SK-N-MC (cell line): ENCODE measurements at regions not wholly inside any gene's neighbourhood (a gene's known extent, or its start where the extent isn't known, plus 50 kb on each side); places are given as distances from the start of the nearest gene placed in this dataset.
"Not testable (repeated sequence)": the region's sequence is repeated elsewhere in the genome, so short reads cannot be mapped to it uniquely, and the experiment has no call there.

Source experiments
- DNase-seq: peaks from one replicate; pipeline ENCODE4 v3.0.0-alpha.2; 2011; ENCODE audit warnings: low read depth, low spot score
- H3K27ac ChIP-seq: fragments of 200-600 bp; sonication (generic); 2 replicates; pipeline ENCODE4 v1.5.1; 2016; ENCODE audit warnings: mixed run types
- H3K36me3 ChIP-seq: fragments of 200-600 bp; sonication (generic); 2 replicates; pipeline ENCODE4 v1.6.1; 2017; ENCODE audit warnings: antibody characterized with exemption, low read length, mixed read lengths; ENCODE audit not compliant: insufficient read depth
- H3K4me3 ChIP-seq: fragments of 200-600 bp; sonication (generic); 2 replicates; pipeline ENCODE4 v1.5.1; 2016
- H3K9ac ChIP-seq: fragments of 200-600 bp; sonication (generic); 2 replicates; pipeline ENCODE4 v1.8.0; 2017; ENCODE audit warnings: mixed run types, mixed read lengths; ENCODE audit not compliant: insufficient read length
- H3K9me3 ChIP-seq: fragments of 200-600 bp; sonication (generic); 2 replicates; pipeline ENCODE4 v1.6.1; 2017; ENCODE audit warnings: low read depth, mild to moderate bottlenecking, antibody characterized with exemption, low read length, moderate library complexity, mixed read lengths
- EZH2 ChIP-seq: fragments of 200-600 bp; sonication (generic); IDR thresholded peaks from one replicate; pipeline ENCODE4 v1.6.1; 2017; ENCODE audit warnings: antibody characterized with exemption
- FOXP2 ChIP-seq: optimal IDR thresholded peaks from 2 replicates; pipeline ENCODE3; 2011; ENCODE audit warnings: mild to moderate bottlenecking, moderate library complexity; ENCODE audit not compliant: insufficient read depth; ENCODE audit errors: extremely low read length, control extremely low read depth
- POLR2AphosphoS5 ChIP-seq: IDR thresholded peaks from 2 replicates; pipeline ENCODE4 v1.6.1; 2012; ENCODE audit warnings: mild to moderate bottlenecking, low read depth, low read length, borderline replicate concordance

DNA sequence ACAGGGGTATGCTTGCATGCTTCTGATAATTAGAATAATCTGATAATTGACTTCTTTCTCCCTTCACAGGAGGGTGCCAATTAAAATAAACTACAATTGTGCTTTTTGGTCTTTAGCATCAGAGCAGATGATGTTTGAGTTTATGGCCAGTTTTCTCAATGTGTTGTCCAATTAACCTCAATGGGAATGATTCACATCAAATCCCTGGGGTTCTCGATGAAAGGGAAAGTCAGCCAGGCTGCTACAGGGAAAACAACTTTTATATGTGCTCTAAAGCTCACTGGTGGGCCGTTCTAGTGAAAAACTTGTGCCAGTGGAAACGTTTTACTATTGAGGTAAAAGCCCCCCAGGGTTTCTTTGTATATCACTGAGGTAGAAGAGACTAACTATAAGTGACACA is 887.3 kb upstream of the CRIM1 start:
- no peaks in the 10 kb centered on the region for H3K9me3 ChIP-seq
- DNase-seq: no peak
- H3K27ac ChIP-seq: no peak overlapping the region
- TF ChIP-seq FOXP2 (no peak), POLR2AphosphoS5 (no peak), EZH2 (no peak)
- no peak overlapping the region for H3K4me3 ChIP-seq
- H3K9ac ChIP-seq: no peak overlapping the region
- H3K36me3 ChIP-seq: no peaks in the 10 kb centered on the region

DNA sequence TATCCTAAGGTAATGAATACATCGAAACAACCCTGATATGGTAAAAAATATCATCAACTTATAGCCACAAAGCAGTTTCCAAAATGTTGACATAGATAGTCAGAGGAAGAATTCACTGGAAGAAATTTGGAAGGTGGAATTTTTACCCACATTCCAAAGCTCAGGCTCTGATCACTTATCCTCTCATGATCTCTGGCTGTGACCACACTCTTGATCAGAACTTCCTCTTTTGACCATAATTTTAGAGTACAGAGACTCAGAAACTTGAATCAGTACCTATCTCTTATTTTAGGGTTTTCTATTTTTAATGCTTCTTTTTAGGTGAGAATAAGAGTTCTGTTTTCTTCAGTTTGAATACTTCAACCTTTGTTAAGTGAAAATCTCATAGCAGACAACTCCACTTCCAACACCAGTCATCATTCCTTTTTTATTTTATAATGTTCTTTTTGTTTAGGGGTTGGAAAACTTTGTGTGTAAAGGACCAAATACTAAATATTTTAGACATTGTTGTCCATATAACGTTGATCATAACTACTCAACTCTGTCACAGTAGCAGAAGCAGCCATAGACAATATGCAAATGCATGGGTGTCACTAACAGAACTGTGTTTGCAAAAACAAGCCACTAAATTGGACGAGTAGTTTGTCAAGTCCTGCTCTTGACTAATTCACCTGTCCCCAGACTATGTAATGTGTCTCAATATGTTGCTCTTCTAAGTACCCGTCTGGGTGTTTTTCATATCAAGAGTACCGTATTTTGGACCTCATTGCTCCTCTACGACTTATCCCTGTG is 891.6 kb upstream of the CRIM1 start:
- no peak overlapping the region for H3K27ac ChIP-seq
- H3K36me3 ChIP-seq: no peaks in the 10 kb centered on the region
- no peak for DNase-seq
- H3K9me3 ChIP-seq: no peaks in the 10 kb centered on the region
- TF ChIP-seq POLR2AphosphoS5: no peak
- no peak for TF ChIP-seq FOXP2
- TF ChIP-seq EZH2: no peak
- H3K9ac ChIP-seq: no peak overlapping the region
- H3K4me3 ChIP-seq: no peak overlapping the region

GRCh38 chr2:35462226-35462998 is 893.2 kb upstream of the CRIM1 start:
- H3K27ac ChIP-seq: no peak overlapping the region
- no peaks in the 10 kb centered on the region for H3K9me3 ChIP-seq
- H3K9ac ChIP-seq: no peak overlapping the region
- no peaks in the 10 kb centered on the region for H3K36me3 ChIP-seq
- H3K4me3 ChIP-seq: no peak overlapping the region
- no peak for DNase-seq
- no peak for TF ChIP-seq POLR2AphosphoS5
- TF ChIP-seq EZH2: no peak
- TF ChIP-seq FOXP2: no peak

- H3K4me3 ChIP-seq: no peak overlapping the region
- no peak overlapping the region for H3K27ac ChIP-seq
- no peaks in the 10 kb centered on the region for H3K36me3 ChIP-seq
- DNase-seq: no peak
- TF ChIP-seq POLR2AphosphoS5: no peak
- TF ChIP-seq FOXP2: no peak
- TF ChIP-seq EZH2: no peak
- no peak overlapping the region for H3K9ac ChIP-seq
- no peaks in the 10 kb centered on the region for H3K9me3 ChIP-seq
These were observed 894.2 kb upstream of the CRIM1 start for GRCh38 chr2:35461406-35461805.

DNA sequence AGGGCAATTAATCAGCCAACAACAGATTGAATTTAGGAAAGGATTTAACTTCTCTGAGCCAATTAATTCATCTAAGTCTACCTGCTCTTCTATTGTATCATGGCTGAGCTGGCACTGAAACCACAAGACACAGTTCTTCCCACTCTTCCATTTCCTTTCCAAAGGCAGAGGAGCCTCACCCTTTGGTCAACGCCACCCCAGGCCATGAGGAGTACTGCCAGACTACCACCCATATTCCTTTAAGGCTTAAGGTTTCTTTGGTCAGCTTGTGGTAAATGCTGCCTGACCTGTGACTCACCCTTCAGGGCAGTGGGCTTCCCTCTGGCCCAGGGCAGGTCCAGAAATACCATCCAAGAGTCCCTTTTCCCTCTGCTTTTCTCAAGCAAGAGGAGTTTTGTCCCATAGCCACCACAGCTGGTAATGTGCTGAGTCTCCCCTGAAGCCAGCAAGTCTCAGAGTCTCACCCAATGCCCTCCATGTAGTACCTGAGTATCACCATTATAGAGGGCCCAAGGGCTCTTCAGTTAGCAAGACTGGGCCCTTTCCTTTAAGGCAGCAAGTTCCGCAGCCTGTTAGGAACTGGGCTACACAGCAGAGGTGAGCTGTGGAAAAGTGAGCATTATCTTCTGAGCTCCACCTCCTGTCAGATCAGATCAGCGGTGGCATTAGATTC is 900.5 kb upstream of the CRIM1 start:
- Histone ChIP-seq H3K4me3 (no peak overlapping the region), H3K27ac (no peak overlapping the region), H3K36me3 (no peaks in the 10 kb centered on the region), H3K9me3 (no peaks in the 10 kb centered on the region), H3K9ac (no peak overlapping the region)
- no peak for TF ChIP-seq POLR2AphosphoS5
- no peak for TF ChIP-seq EZH2
- no peak for TF ChIP-seq FOXP2
- no peak for DNase-seq

DNA sequence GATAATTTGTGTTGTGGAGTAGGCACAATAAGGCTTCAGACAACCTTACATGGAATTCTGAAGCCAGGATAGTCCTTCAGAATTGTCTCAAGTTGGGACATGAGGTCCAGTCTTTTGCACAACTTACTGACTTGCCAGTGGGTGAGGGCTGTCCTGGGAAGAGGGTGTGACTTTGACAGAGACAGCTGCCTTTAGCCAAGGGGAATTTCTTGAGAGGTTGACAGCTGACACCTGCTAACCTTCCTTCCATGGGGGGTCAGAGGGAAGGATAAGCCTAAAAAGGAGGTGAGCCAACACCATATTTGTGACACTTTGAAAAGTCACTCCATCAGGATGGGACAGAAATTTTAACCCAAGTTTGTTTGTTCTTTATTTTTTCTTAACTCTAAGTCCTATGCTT is 907.8 kb upstream of the CRIM1 start:
- H3K9me3 ChIP-seq: no peaks in the 10 kb centered on the region
- H3K4me3 ChIP-seq: no peak overlapping the region
- no peaks in the 10 kb centered on the region for H3K36me3 ChIP-seq
- DNase-seq: no peak
- no peak overlapping the region for H3K9ac ChIP-seq
- TF ChIP-seq EZH2: no peak
- no peak for TF ChIP-seq FOXP2
- no peak for TF ChIP-seq POLR2AphosphoS5
- H3K27ac ChIP-seq: no peak overlapping the region

DNA sequence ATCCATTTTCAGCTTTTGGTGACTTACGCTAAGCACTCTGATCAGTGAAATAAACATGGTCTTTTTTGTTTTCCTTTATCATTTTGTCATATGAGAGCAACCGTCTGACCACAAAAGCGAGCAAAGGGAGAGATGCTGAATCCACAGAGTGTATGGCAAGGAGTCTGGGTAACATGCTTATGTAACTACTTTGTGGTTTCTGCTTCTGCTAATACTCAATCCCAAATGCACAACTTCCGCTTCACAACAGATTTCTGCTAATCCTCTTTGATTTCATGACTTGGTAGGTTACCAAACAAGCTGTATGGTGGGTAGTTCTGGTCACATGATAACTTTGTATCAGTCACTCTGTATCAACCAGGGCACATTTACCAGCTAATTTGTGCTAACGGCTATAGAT is 908.4 kb upstream of the CRIM1 start:
- no peak for DNase-seq
- TF ChIP-seq EZH2 (no peak), POLR2AphosphoS5 (no peak), FOXP2 (no peak)
- no peaks in the 10 kb centered on the region for H3K36me3 ChIP-seq

GRCh38 chr2:35443087-35443486 is 912.5 kb upstream of the CRIM1 start:
- Histone ChIP-seq H3K4me3 (no peak overlapping the region), H3K27ac (no peak overlapping the region), H3K36me3 (no peaks in the 10 kb centered on the region), H3K9me3 (no peaks in the 10 kb centered on the region), H3K9ac (no peak overlapping the region)
- TF ChIP-seq EZH2: no peak
- TF ChIP-seq FOXP2: no peak
- TF ChIP-seq POLR2AphosphoS5: no peak
- no peak for DNase-seq

More for the DNA sequence above, 908.4 kb upstream of the CRIM1 start:
- Histone ChIP-seq H3K9me3 (no peaks in the 10 kb centered on the region), H3K27ac (no peak overlapping the region), H3K4me3 (no peak overlapping the region), H3K9ac (no peak overlapping the region)

DNA sequence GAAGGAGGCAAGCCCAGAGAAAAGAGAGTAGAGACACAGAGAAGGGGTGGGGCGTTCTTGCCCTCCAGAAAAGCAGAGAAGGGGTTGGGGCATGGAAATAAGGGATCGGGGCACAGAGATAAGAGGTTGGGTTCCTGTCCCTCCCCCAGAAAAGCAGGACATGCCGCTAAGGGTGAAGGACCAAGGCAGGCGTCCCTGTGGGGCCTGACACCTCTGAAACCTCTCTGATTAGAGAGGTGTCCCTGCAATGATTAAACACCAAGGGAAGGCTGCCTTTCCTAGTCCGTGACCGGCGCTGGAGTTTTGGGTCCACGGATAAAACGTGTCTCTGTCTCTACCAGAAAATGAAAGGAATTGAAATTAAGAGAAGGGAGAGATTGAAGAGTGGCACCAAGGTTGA is 914.0 kb upstream of the CRIM1 start:
- not testable (repeated sequence) for H3K9ac ChIP-seq, H3K9me3 ChIP-seq, H3K4me3 ChIP-seq, H3K36me3 ChIP-seq, H3K27ac ChIP-seq, DNase-seq

DNA sequence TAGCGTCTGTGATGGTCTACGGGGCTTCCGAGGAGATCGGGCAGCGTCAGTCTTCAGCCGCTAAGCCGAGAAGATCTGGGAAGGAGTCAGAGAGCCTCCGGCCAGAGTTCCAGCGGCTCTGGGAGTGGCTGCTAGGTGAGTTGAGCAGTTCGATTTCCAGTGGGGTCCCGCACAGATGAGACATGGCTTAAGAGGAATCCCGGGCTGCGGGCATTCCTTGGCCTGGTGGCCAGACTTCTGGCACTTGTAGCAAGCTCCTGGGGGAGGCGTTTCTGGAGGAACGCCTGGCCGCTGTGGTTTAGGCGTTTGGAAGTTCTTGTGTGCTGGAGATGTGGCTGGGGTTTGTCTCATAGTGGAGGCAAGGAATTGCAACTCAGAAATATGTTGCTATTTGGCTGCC is 915.3 kb upstream of the CRIM1 start:
- H3K9ac ChIP-seq, H3K27ac ChIP-seq, H3K9me3 ChIP-seq, H3K4me3 ChIP-seq, DNase-seq, H3K36me3 ChIP-seq: not testable (repeated sequence)

- DNase-seq, H3K36me3 ChIP-seq, H3K4me3 ChIP-seq, H3K9me3 ChIP-seq, H3K27ac ChIP-seq, H3K9ac ChIP-seq: not testable (repeated sequence)
These were observed 918.7 kb upstream of the CRIM1 start for GRCh38 chr2:35436893-35437292.
